RWPE1 (cell line): ENCODE measurements at regions not wholly inside any gene's neighbourhood (a gene's known extent, or its start where the extent isn't known, plus 50 kb on each side); places are given as distances from the start of the nearest gene placed in this dataset.

Experiments used
- CTCF ChIA-PET: fragments of 350-600 bp; sonication (Branson Sonifier 250); formaldehyde crosslinking; extraction: SDS; loops from one replicate; lab custom pipeline; 2021; lab: Yijun Ruan, JAX
- POLR2A ChIA-PET: fragments of 400-600 bp; formaldehyde crosslinking; extraction: SDS; loops from one replicate; lab custom pipeline; 2020; ENCODE audit warnings: antibody characterized with exemption; ENCODE audit not compliant: low non-redundant PET; lab: Yijun Ruan, JAX
- DNase-seq: peaks from one replicate; pipeline ENCODE4 v3.0.0; 2012; ENCODE audit warnings: low spot score
- H3K27ac ChIP-seq: fragments of 450-650 bp; 2 replicates; pipeline ENCODE4 v1.5.1; 2017
- CTCF ChIP-seq: fragments of 450-650 bp; conservative IDR thresholded peaks from 2 replicates; pipeline ENCODE4 v1.5.1; 2017; ENCODE audit warnings: low read depth, mild to moderate bottlenecking

DNA sequence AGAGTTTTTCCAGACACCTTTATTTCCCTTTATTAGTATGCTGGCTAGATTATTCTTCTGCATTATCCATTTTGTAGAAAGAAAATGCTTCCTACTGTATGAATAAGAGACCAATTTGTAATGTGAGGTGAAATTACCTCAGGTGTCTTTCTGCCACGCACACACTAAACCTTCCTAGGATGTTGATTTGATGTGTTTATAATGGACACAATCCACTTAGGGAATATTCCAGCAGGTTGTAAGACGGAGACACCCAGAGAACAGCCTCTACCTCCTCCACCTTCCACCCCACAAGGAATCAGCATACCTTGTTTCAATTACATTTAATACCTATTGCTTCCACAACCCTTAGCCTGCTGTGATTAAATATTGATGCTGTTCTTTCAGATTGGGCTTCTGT lies 379.1 kb upstream of the KIRREL3 start:
- ChIA-PET POLR2A (no interaction called here), CTCF (no interaction called here)
- no peak for TF ChIP-seq CTCF
- DNase-seq, result no peak
- H3K27ac ChIP-seq, result no peak overlapping the region

GRCh38 chr11:127376301-127376700 lies 375.7 kb upstream of the KIRREL3 start:
- ChIA-PET POLR2A (no interaction called here), CTCF (no interaction called here)

DNA sequence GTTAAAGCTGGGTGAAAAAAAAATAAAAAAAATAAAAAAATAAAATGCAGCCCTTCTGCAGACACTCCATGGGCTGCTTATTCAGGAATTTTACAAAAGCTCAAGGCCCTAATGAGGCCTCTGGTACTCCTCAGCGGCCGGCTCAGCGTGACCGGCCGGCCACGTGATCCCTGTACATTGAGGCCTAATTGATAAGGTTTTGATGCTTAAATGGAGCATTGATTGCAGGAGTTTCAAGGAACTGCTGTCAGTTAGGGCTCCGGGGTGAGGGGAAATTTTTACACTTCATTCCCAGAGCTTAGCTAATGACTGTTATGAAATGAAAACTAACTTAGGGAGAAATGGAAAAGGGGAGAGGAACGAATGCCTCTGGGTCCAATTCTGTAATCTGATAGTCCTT lies 368.8 kb upstream of the KIRREL3 start:
- TF ChIP-seq CTCF, result no peak
- ChIA-PET CTCF (interaction anchor here (0.7 kb wide), 1 partner anchor 903 kb away, joined by 3 read pairs; no protein-coding TSS in a partner anchor), POLR2A (no interaction called here)
- no peak overlapping the region for H3K27ac ChIP-seq
- no peak for DNase-seq

More at GRCh38 chr11:127376301-127376700, 375.7 kb upstream of the KIRREL3 start:
- no peak overlapping the region for H3K27ac ChIP-seq
- DNase-seq, result no peak
- TF ChIP-seq CTCF, result no peak

GRCh38 chr11:127362754-127363308 lies 362.3 kb upstream of the KIRREL3 start:
- no peak for DNase-seq
- ChIA-PET POLR2A (no interaction called here), CTCF (no interaction called here)
- TF ChIP-seq CTCF, result no peak
- H3K27ac ChIP-seq, result no peak overlapping the region

DNA sequence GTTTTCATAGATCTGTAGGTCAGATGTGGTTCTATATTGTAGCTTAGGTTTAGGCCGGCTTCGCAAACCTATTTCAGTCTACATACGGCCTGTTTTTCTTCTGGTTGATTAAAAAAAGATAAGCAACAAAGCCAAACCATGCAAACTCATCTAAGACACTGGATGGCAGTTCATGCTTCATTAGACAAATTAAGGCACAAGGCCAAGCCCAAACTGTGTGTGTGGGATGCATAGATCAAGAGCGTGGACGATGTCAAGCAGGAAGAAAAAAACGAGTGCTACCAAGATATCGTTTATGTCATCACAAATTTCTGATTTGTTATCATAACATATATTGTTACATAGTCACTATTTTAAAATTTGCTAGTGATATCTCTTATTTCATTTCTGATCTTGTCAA lies 357.6 kb upstream of the KIRREL3 start:
- POLR2A ChIA-PET, result no interaction called here
- no peak for TF ChIP-seq CTCF
- DNase-seq, result no peak
- H3K27ac ChIP-seq, result no peak overlapping the region
- CTCF ChIA-PET, result no interaction called here

DNA sequence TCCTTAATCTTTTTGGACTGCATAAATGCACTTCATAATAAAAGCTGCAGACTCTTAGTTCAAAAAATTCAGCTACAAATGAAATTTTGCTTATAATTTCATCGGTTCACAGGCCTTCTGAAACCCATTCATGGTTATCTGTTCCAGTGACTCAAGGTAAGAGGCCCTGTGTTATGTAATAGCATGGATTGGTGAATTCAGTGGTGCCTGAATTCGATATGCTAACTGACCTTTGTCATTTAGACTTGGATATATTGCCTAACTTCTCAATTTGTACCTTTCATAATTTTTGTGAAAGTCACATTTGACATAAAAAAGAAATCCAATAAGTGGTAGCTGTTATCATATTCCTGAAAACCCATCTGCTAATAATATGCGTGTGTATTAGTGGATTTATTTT lies 349.9 kb upstream of the KIRREL3 start:
- no peak for DNase-seq
- ChIA-PET POLR2A (no interaction called here), CTCF (no interaction called here)
- H3K27ac ChIP-seq, result no peak overlapping the region
- TF ChIP-seq CTCF, result no peak
